WTC11 (cell line): ENCODE measurements at regions not wholly inside any gene's neighbourhood (a gene's known extent, or its start where the extent isn't known, plus 50 kb on each side); places are given as distances from the start of the nearest gene placed in this dataset.

Experiments
- ATAC-seq: fragments of 200-7000 bp; cut with Tn5 transposase; 2 replicates; pipeline ENCODE4 v1.10.0; 2021; ENCODE audit warnings: mild to moderate bottlenecking, moderate library complexity
- CTCF ChIA-PET: fragments of 300-600 bp; sonication (Branson Sonifier 250); formaldehyde crosslinking; loops from one replicate; lab custom pipeline; 2021; ENCODE audit warnings: antibody characterized with exemption; lab: Charles Lee
- POLR2A ChIA-PET: fragments of 350-600 bp; sonication (Branson Sonifier 250); formaldehyde crosslinking; loops from one replicate; lab custom pipeline; 2021; ENCODE audit warnings: antibody characterized with exemption; lab: Charles Lee
- DNase-seq: peaks from one replicate; pipeline ENCODE4 v3.0.0; 2021; ENCODE audit warnings: low spot score
- H3K27ac Mint-ChIP-seq: 2 replicates; pipeline ENCODE4 v1.8.0; 2021; ENCODE audit warnings: mixed read lengths
- H3K27me3 Mint-ChIP-seq: 2 replicates; pipeline ENCODE4 v1.8.0; 2021; ENCODE audit warnings: low read depth, mild to moderate bottlenecking, moderate library complexity, mixed read lengths
- H3K36me3 Mint-ChIP-seq: 2 replicates; pipeline ENCODE4 v1.8.0; 2021; ENCODE audit warnings: mixed read lengths
- H3K4me1 Mint-ChIP-seq: 2 replicates; pipeline ENCODE4 v1.8.0; 2022; ENCODE audit warnings: mixed read lengths
- H3K4me3 Mint-ChIP-seq: 2 replicates; pipeline ENCODE4 v1.8.0; 2021; ENCODE audit warnings: mild to moderate bottlenecking, moderate library complexity, mixed read lengths
- H3K9me3 Mint-ChIP-seq: 2 replicates; pipeline ENCODE4 v1.8.0; 2021; ENCODE audit warnings: mixed read lengths
- ARID4B ChIP-seq: sonication (generic); formaldehyde crosslinking; IDR thresholded peaks from 2 replicates; pipeline ENCODE4 v1.8.0; 2023; ENCODE audit warnings: missing genetic modification reagents, mild to moderate bottlenecking, borderline replicate concordance
- ATF3 ChIP-seq: sonication (generic); formaldehyde crosslinking; conservative IDR thresholded peaks from 2 replicates; pipeline ENCODE4 v1.8.1; 2022; ENCODE audit warnings: mild to moderate bottlenecking, missing genetic modification reagents
- FOXJ3 ChIP-seq: sonication (generic); formaldehyde crosslinking; IDR thresholded peaks from 2 replicates; pipeline ENCODE4 v1.9.0; 2021; ENCODE audit warnings: missing genetic modification reagents, mild to moderate bottlenecking, borderline replicate concordance
- FOXK1 ChIP-seq: sonication (generic); formaldehyde crosslinking; IDR thresholded peaks from 2 replicates; pipeline ENCODE4 v1.8.0; 2022; ENCODE audit warnings: mild to moderate bottlenecking, moderate library complexity, missing genetic modification reagents
- FOXP1 ChIP-seq: sonication (generic); formaldehyde crosslinking; IDR thresholded peaks from 2 replicates; pipeline ENCODE4 v1.8.0; 2022; ENCODE audit warnings: missing genetic modification reagents, mild to moderate bottlenecking, moderate library complexity, borderline replicate concordance
- GRHL2 ChIP-seq: fragments of 250-450 bp; sonication (Bioruptor Pico); IDR thresholded peaks from 2 replicates; pipeline ENCODE4 v1.8.0; 2022; ENCODE audit warnings: mild to moderate bottlenecking, moderate library complexity; ENCODE audit not compliant: insufficient replicate concordance, severe bottlenecking
- GTF2I ChIP-seq: fragments of 250-450 bp; sonication (Bioruptor Pico); conservative IDR thresholded peaks from 2 replicates; pipeline ENCODE4 v1.4.0; 2021; ENCODE audit warnings: mild to moderate bottlenecking
- IRF1 ChIP-seq: sonication (generic); formaldehyde crosslinking; IDR thresholded peaks from 2 replicates; pipeline ENCODE4 v1.8.0; 2023; ENCODE audit warnings: missing genetic modification reagents
- IRF2 ChIP-seq: sonication (generic); formaldehyde crosslinking; IDR thresholded peaks from 2 replicates; pipeline ENCODE4 v1.8.0; 2022; ENCODE audit warnings: low read depth, missing genetic modification reagents, borderline replicate concordance
- MYBL2 ChIP-seq: sonication (generic); formaldehyde crosslinking; IDR thresholded peaks from 2 replicates; pipeline ENCODE4 v1.8.1; 2023; ENCODE audit warnings: mild to moderate bottlenecking, moderate library complexity, missing genetic modification reagents
- RORB ChIP-seq: fragments of 250-450 bp; sonication (Bioruptor Pico); IDR thresholded peaks from 2 replicates; pipeline ENCODE4 v1.9.0; 2021; ENCODE audit warnings: mild to moderate bottlenecking
- SMAD3 ChIP-seq: sonication (generic); formaldehyde crosslinking; IDR thresholded peaks from 2 replicates; pipeline ENCODE4 v1.8.0; 2022; ENCODE audit warnings: missing genetic modification reagents, mild to moderate bottlenecking, borderline replicate concordance
- TEAD4 ChIP-seq: sonication (generic); formaldehyde crosslinking; IDR thresholded peaks from 2 replicates; pipeline ENCODE4 v1.8.0; 2022; ENCODE audit warnings: mild to moderate bottlenecking, missing genetic modification reagents
- TP53 ChIP-seq: sonication (generic); formaldehyde crosslinking; IDR thresholded peaks from 2 replicates; pipeline ENCODE4 v1.8.1; 2023; ENCODE audit warnings: mild to moderate bottlenecking, missing genetic modification reagents
- ZBTB43 ChIP-seq: sonication (generic); formaldehyde crosslinking; IDR thresholded peaks from 2 replicates; pipeline ENCODE4 v1.8.1; 2023; ENCODE audit warnings: mild to moderate bottlenecking, missing genetic modification reagents
- ZNF138 ChIP-seq: sonication (generic); formaldehyde crosslinking; conservative IDR thresholded peaks from 2 replicates; pipeline ENCODE4 v1.8.1; 2022; ENCODE audit warnings: mild to moderate bottlenecking, moderate library complexity, missing genetic modification reagents
- ZNF281 ChIP-seq: sonication (generic); formaldehyde crosslinking; IDR thresholded peaks from 2 replicates; pipeline ENCODE4 v1.8.0; 2023; ENCODE audit warnings: mild to moderate bottlenecking, missing genetic modification reagents
- ZNF317 ChIP-seq: sonication (generic); formaldehyde crosslinking; IDR thresholded peaks from 2 replicates; pipeline ENCODE4 v1.8.1; 2023; ENCODE audit warnings: low read depth, mild to moderate bottlenecking, moderate library complexity, missing genetic modification reagents, borderline replicate concordance
- ZNF396 ChIP-seq: fragments of 250-450 bp; sonication (Bioruptor Pico); IDR thresholded peaks from 2 replicates; pipeline ENCODE4 v1.8.0; 2021; ENCODE audit warnings: mild to moderate bottlenecking, moderate library complexity, borderline replicate concordance

- Mint-ChIP-seq H3K36me3 (no peaks in the 10 kb centered on the region), H3K4me1 (no peaks in the 10 kb centered on the region), H3K9me3 (no peaks in the 10 kb centered on the region), H3K27me3 (no peaks in the 10 kb centered on the region), H3K4me3 (no peak overlapping the region), H3K27ac (no peak overlapping the region)
- CTCF ChIA-PET = interaction anchor here (1.0 to 1.2 kb wide), 2 partner anchors 112 to 722 kb away, joined by 3 read pairs; no protein-coding TSS in a partner anchor
- POLR2A ChIA-PET = no interaction called here
- TF ChIP-seq SMAD3 (CRISPR knock-in tag) (no peak), ZNF281 (CRISPR knock-in tag) (no peak), ZNF138 (no peak), FOXJ3 (no peak), MYBL2 (no peak), IRF2 (no peak)
- no peak for ATAC-seq
- no peak for DNase-seq
These were observed 153.3 kb downstream of the PTPRU start for GRCh38 chr1:29389533-29390041.

GRCh38 chr1:29388884-29389283 is 152.6 kb downstream of the PTPRU start:
- DNase-seq = no peak
- POLR2A ChIA-PET = no interaction called here

GRCh38 chr1:29388170-29388569 is 151.8 kb downstream of the PTPRU start:
- POLR2A ChIA-PET = no interaction called here
- DNase-seq = no peak
- peaks cover 8% of the 10 kb centered on the region for H3K4me1 Mint-ChIP-seq
- ATAC-seq = no peak
- H3K27ac Mint-ChIP-seq = no peak overlapping the region
- H3K9me3 Mint-ChIP-seq = no peaks in the 10 kb centered on the region
- H3K27me3 Mint-ChIP-seq = no peaks in the 10 kb centered on the region
- no peak overlapping the region for H3K4me3 Mint-ChIP-seq
- no peaks in the 10 kb centered on the region for H3K36me3 Mint-ChIP-seq
- CTCF ChIA-PET = no interaction called here
- TF ChIP-seq TP53 = no peak
- TF ChIP-seq GTF2I (CRISPR knock-in tag) = no peak
- TF ChIP-seq TEAD4 (CRISPR knock-in tag) = no peak
- TF ChIP-seq IRF1 (CRISPR knock-in tag) = no peak
- no peak for TF ChIP-seq ARID4B
- TF ChIP-seq ZNF396 (CRISPR knock-in tag) = no peak
- no peak for TF ChIP-seq RORB (CRISPR knock-in tag)
- no peak for TF ChIP-seq ZNF317 (CRISPR knock-in tag)
- TF ChIP-seq ATF3 (CRISPR knock-in tag) = no peak
- TF ChIP-seq GRHL2 = no peak
- no peak for TF ChIP-seq FOXK1

More at GRCh38 chr1:29388884-29389283, 152.6 kb downstream of the PTPRU start:
- ATAC-seq = no peak
- no peak overlapping the region for H3K4me3 Mint-ChIP-seq
- H3K9me3 Mint-ChIP-seq = no peaks in the 10 kb centered on the region
- TF ChIP-seq FOXP1 = no peak
- TF ChIP-seq ZBTB43 (CRISPR knock-in tag) = no peak
- no peak for TF ChIP-seq GTF2I (CRISPR knock-in tag)
- no peak for TF ChIP-seq GRHL2
- no peak for TF ChIP-seq RORB (CRISPR knock-in tag)
- H3K27me3 Mint-ChIP-seq = no peaks in the 10 kb centered on the region
- H3K27ac Mint-ChIP-seq = no peak overlapping the region
- H3K4me1 Mint-ChIP-seq = peaks cover 1% of the 10 kb centered on the region
- no peaks in the 10 kb centered on the region for H3K36me3 Mint-ChIP-seq
- CTCF ChIA-PET = no interaction called here
